Adipose tissue (tissue), 3 donors: ENCODE measurements at regions not wholly inside any gene's neighbourhood (a gene's known extent, or its start where the extent isn't known, plus 50 kb on each side); places are given as distances from the start of the nearest gene placed in this dataset.

ENCODE experiments used
- H3K27ac ChIP-seq: one replicate; pipeline ENCODE4 v1.5.1; 2013; ENCODE audit warnings: low read depth, low read length
- WGBS, 3 donors: extraction: QIAGEN DNeasy Blood & Tissue Kit; methylation state at CpG; one replicate each; pipeline ENCODE4 v1.1.7; 2013; 5-methylcytosine and 5-hydroxymethylcytosine counted together
- donor health status: healthy with polysubstance abuse.
- donor health status: Bipolar disorder and iron deficiency.
- donor health status: healthy.

- 94 to 95% (median 95%) methylated on average over 4 of the region's 4 CpGs for WGBS, 3 donors
- no peak overlapping the region for H3K27ac ChIP-seq
Measured at GRCh38 chr2:43035922-43036321, 190.5 kb downstream of the ZFP36L2 start.

- H3K27ac ChIP-seq: no peak overlapping the region
- WGBS, 3 donors: 93 to 97% (median 95%) methylated on average over 7 of the region's 7 CpGs
Measured at GRCh38 chr2:43034921-43035320, 191.5 kb downstream of the ZFP36L2 start.

GRCh38 chr2:43034242-43034619 is 192.2 kb downstream of the ZFP36L2 start:
- WGBS, 3 donors: 95 to 98% (median 97%) methylated on average over 2 of the region's 2 CpGs
- no peak overlapping the region for H3K27ac ChIP-seq

- H3K27ac ChIP-seq: no peak overlapping the region
- 94 to 96% (median 95%) methylated on average over 13 of the region's 13 CpGs for WGBS, 3 donors
Measured at GRCh38 chr2:43033466-43034241, 192.8 kb downstream of the ZFP36L2 start.

DNA sequence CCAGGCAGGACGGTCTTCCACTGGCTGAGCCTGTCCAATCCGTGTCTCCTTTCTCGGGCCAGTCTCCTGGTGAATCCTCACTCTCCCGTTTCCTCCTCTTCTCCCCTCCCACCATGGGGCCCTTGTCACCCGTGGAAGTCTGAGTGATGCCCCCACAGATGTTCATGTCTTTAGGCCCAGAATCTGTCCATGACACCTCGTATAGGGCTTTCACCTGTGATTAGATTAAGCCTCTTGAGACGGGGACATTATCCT is 193.5 kb downstream of the ZFP36L2 start:
- H3K27ac ChIP-seq: no peak overlapping the region
- WGBS, 3 donors: 75 to 92% (median 77%) methylated on average over 7 of the region's 7 CpGs

- 27 to 39% (median 28%) methylated on average over 14 of the region's 14 CpGs for WGBS, 3 donors
- H3K27ac ChIP-seq: no peak overlapping the region
Measured at GRCh38 chr2:43032213-43033015, 194.0 kb downstream of the ZFP36L2 start.

DNA sequence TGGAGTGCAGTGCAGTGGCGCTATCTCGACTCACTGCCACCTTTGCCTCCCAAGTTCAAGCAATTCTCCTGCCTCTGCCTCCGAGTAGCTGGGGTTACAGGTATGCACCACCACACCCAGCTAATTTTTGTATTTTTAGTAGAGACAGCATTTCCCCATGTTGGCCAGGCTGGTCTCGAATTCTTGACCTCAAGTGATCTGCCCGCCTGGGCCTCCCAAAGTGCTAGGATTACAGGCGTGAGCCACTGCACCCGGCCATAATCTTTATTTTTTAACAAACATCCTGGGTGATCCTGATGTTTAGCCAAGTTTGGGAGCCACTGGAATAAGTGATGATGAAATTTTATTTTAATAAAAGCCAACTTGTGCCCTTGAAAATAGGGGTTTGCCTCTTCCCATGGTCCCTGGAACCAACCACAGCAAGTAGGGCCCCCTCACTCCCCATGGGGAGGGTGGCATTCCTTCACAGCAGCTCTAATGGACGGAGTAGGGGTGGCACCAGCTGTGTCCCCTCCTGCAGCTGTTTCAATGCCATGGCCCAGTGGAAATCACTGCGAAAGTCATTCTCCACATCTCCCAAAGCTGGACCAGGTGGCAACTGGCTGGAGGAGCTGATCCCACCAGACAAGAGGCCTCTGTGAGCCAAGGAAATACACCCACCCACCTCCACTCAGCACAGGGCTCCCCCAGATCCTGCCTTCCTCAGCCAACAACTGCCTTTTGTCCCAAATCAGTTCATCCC is 194.8 kb downstream of the ZFP36L2 start:
- 84 to 85% (median 85%) methylated on average over 9 of the region's 9 CpGs for WGBS, 3 donors
- no peak overlapping the region for H3K27ac ChIP-seq

- WGBS, 3 donors: 89 to 92% (median 92%) methylated on average over 10 of the region's 10 CpGs
- no peak overlapping the region for H3K27ac ChIP-seq
Measured at GRCh38 chr2:43030551-43031307, 195.7 kb downstream of the ZFP36L2 start.

- no peak overlapping the region for H3K27ac ChIP-seq
- WGBS, 3 donors: 78 to 95% (median 88%) methylated on average over 3 of the region's 3 CpGs
Measured at GRCh38 chr2:43029186-43029585, 197.2 kb downstream of the ZFP36L2 start.

- no peak overlapping the region for H3K27ac ChIP-seq
Measured at GRCh38 chr2:43028188-43028587, 198.2 kb downstream of the ZFP36L2 start.

DNA sequence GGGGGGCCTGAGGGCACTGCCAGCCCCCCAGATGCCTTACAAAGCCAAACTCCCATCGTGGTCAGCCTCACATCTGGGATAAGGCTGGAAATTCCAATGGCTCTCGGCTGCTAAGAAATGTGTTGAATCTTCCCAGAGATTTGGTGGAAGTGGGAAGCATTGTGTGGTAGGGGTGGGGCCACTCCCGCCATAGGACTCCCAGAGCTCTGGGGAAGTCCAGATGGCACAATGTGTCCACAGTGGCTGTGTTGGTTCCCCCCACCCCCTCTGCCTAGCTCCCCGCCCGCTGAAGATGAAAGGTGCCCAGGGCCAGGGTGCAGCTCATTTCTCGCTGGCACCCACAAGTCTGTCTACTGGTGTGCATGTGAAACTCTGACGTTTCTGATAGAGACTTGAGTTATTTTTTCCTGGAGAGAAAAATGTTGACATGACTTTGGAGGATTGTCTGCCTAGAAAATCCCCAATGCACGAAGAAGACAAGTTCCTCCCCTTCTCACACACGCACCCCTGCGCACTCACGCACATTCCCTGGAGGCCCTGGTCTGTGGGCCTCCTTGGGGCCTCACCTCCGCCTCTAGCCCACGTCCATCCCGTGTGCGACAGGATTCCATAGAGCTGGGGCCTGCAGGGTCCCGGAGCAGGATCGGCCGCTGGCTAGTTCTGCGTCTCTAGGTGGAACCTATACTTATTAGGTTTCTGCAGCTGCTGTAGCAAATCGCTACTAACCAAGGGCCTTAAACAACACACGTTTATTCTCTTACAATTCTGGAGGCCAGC is 199.1 kb downstream of the ZFP36L2 start:
- H3K27ac ChIP-seq: no peak overlapping the region

More at GRCh38 chr2:43028188-43028587, 198.2 kb downstream of the ZFP36L2 start:
- WGBS, 3 donors: 85 to 89% (median 87%) methylated on average over 6 of the region's 6 CpGs

DNA sequence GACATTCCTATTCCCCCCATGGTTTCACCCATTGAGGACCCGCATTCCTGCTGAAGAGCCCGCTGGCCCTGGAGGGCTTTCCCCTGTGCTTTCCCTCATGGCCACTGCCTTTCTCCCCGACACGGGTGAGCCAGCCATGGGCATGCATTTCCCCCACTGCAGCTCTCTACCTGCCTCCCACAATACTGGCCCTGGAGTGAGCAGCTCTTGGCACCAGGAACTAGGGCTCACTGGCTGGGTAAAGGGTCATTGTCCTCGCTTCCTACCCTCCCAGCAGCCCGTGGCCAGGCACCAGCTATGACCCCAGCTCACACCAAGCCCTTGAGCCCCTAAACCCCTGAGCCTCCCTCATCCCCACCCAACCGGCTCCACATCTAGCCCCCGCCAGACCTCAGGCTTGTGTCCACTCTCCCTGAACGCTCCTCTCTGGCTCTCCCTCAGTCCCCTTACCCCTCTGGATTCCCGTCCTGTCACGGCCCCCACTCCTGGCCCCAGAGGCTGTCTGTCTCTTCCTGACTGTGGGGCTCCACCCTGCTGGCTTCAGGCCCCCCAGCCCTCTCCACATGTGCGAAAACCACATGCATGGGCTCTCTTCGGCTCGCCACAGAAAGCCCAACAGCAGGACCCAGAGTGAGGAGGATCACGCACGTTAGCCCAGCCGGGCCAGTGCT is 199.8 kb downstream of the ZFP36L2 start:
- H3K27ac ChIP-seq: no peak overlapping the region
- 68 to 87% (median 74%) methylated on average over 17 of the region's 17 CpGs for WGBS, 3 donors

More for the DNA sequence above, 199.1 kb downstream of the ZFP36L2 start:
- WGBS, 3 donors: 72 to 89% (median 73%) methylated on average over 21 of the region's 21 CpGs

DNA sequence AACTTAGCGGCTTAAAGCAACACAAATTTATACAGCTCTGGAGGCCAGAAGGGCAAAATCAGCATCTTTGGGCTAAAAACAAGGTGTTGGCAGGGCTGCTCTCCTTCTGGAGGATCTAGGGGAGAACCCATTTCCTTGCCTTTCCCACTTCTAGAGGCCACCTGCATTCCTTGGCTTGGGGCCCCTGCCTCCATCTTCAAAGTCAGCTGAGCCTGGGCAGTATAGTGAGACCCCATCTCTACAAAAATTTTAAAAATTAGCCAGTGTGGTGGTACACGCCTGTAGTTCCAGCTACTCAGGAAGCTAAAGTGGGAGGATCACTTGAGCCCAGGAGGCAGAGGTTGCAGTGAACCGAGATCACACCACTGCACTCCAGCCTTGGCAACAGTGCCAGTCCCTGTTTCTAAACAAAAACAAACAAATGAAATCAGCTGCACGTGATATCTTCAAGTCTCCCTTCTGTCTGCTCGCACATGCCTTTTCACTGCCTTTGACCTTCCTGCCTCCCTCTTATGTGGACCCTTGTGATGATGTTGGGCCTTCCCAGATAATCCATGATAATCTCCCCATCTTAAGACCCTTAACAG is 200.6 kb downstream of the ZFP36L2 start:
- no peak overlapping the region for H3K27ac ChIP-seq
- 73 to 88% (median 85%) methylated on average over 5 of the region's 5 CpGs for WGBS, 3 donors

- WGBS, 3 donors: 34 to 43% (median 37%) methylated on average over 9 of the region's 9 CpGs
- H3K27ac ChIP-seq: no peak overlapping the region
Measured at GRCh38 chr2:43024515-43025011, 201.8 kb downstream of the ZFP36L2 start.

DNA sequence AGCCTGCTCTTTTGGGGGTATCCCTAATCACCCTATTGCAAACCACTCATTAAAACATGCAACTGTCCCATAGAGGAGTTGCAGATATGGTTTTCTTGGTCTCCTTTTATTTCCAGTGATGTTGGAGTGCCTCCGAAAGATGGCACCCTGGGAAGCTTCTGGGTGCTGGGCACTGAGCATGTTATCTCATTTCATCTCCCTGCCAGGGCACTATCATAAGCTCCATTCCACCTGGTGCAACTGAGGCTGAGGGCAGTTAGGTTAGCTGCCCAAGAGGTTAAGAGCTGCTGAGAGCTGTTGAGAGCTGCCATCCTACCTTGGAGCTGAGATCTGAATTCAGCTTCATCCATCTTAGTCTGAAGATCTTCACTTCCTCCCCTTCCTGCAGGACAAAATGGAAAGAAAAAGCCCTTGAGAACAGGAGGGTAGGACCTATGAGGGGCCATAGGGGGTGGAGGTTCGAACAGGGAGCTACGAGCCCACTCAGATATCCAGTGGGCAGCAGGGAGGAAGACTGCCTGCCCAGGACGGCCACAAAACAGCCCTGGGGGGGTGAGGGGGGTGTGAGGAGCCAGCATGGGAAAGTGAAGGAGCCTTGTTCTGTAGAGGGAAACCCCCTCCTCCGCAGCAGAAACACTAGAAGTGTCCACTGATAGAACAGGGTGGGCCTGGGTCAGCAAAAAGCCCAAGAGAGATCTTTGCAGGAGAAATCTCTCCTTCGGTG is 202.5 kb downstream of the ZFP36L2 start:
- 77 to 79% (median 78%) methylated on average over 6 of the region's 6 CpGs for WGBS, 3 donors

DNA sequence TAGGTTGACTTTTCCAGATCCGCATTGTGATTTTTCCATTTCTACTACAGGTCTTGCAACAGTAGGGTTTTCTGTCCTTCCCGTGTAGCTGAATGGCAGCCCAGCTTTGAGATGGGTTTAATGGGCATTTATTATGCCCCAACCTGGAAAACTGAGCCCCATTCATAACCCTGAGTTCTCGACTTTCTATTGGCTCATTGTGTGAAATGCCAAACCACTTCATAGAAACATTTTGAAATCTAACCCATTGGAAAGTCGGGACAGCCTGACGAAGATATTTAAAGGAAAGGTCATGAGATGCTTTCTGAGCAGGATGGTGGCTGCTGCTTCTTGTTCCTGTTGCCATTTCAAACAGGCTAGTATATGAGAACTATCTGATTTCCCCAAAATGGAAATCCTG is 203.5 kb downstream of the ZFP36L2 start:
- 84 to 96% (median 87%) methylated on average over 5 of the region's 5 CpGs for WGBS, 3 donors

More for the DNA sequence above, 202.5 kb downstream of the ZFP36L2 start:
- no peak overlapping the region for H3K27ac ChIP-seq

More for the DNA sequence above, 203.5 kb downstream of the ZFP36L2 start:
- no peak overlapping the region for H3K27ac ChIP-seq
